ENCODE measurements at regions not wholly inside any gene's neighbourhood (a gene's known extent, or its start where the extent isn't known, plus 50 kb on each side); places are given as distances from the start of the nearest gene placed in this dataset.

- no peaks in the 10 kb centered on the region for H3K27me3 ChIP-seq (replicated peaks; ENCODE audit: insufficient read depth)
- H3K4me3 ChIP-seq: no peak overlapping the region
- H3K4me1 ChIP-seq (ENCODE audit: control insufficient read depth in 1 of 2, low read depth in 2 of 2): no peaks in the 10 kb centered on the region
- TF ChIP-seq, protein P1, sequence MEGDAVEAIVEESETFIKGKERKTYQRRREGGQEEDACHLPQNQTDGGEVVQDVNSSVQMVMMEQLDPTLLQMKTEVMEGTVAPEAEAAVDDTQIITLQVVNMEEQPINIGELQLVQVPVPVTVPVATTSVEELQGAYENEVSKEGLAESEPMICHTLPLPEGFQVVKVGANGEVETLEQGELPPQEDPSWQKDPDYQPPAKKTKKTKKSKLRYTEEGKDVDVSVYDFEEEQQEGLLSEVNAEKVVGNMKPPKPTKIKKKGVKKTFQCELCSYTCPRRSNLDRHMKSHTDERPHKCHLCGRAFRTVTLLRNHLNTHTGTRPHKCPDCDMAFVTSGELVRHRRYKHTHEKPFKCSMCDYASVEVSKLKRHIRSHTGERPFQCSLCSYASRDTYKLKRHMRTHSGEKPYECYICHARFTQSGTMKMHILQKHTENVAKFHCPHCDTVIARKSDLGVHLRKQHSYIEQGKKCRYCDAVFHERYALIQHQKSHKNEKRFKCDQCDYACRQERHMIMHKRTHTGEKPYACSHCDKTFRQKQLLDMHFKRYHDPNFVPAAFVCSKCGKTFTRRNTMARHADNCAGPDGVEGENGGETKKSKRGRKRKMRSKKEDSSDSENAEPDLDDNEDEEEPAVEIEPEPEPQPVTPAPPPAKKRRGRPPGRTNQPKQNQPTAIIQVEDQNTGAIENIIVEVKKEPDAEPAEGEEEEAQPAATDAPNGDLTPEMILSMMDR (IDR thresholded peaks at IDR 0.05): no peak
- ATAC-seq (ENCODE audit: insufficient number of reproducible peaks, low FRiP score, low read depth) (no peak), DNase-seq (ENCODE audit: low spot score) (no peak)
- H3K36me3 ChIP-seq: no peaks in the 10 kb centered on the region
- H3K27ac ChIP-seq: no peak overlapping the region
- H3K9me3 ChIP-seq: no peaks in the 10 kb centered on the region
Observed at GRCh38 chr4:82231806-82232205, 142.0 kb downstream of the HNRNPD start.

- Histone ChIP-seq H3K4me1 (ENCODE audit: control insufficient read depth in 1 of 2, low read depth in 2 of 2) (no peaks in the 10 kb centered on the region), H3K27me3 (replicated peaks; ENCODE audit: insufficient read depth) (no peaks in the 10 kb centered on the region), H3K4me3 (no peak overlapping the region), H3K36me3 (no peaks in the 10 kb centered on the region), H3K27ac (no peak overlapping the region), H3K9me3 (no peaks in the 10 kb centered on the region)
- DNase-seq (ENCODE audit: low spot score) (no peak), ATAC-seq (ENCODE audit: insufficient number of reproducible peaks, low FRiP score, low read depth) (no peak)
- TF ChIP-seq, protein P1 (IDR thresholded peaks at IDR 0.05): no peak
Observed at GRCh38 chr4:82230306-82230705, 143.5 kb downstream of the HNRNPD start.

- TF ChIP-seq, protein P1 (IDR thresholded peaks at IDR 0.05): no peak
- Histone ChIP-seq H3K36me3 (no peaks in the 10 kb centered on the region), H3K4me3 (no peak overlapping the region), H3K27ac (no peak overlapping the region), H3K9me3 (no peaks in the 10 kb centered on the region), H3K4me1 (ENCODE audit: control insufficient read depth in 1 of 2, low read depth in 2 of 2) (no peaks in the 10 kb centered on the region), H3K27me3 (replicated peaks; ENCODE audit: insufficient read depth) (no peaks in the 10 kb centered on the region)
- DNase-seq (ENCODE audit: low spot score) (no peak), ATAC-seq (ENCODE audit: insufficient number of reproducible peaks, low FRiP score, low read depth) (no peak)
Observed at GRCh38 chr4:82225030-82225429, 148.8 kb downstream of the HNRNPD start.

GRCh38 chr4:82223715-82224114 lies 150.1 kb downstream of the HNRNPD start:
- H3K9me3 ChIP-seq: no peaks in the 10 kb centered on the region
- no peaks in the 10 kb centered on the region for H3K27me3 ChIP-seq (replicated peaks; ENCODE audit: insufficient read depth)
- DNase-seq (ENCODE audit: low spot score) (no peak), ATAC-seq (ENCODE audit: insufficient number of reproducible peaks, low FRiP score, low read depth) (no peak)
- no peak overlapping the region for H3K4me3 ChIP-seq
- H3K27ac ChIP-seq: no peak overlapping the region
- no peaks in the 10 kb centered on the region for H3K4me1 ChIP-seq (ENCODE audit: control insufficient read depth in 1 of 2, low read depth in 2 of 2)
- H3K36me3 ChIP-seq: no peaks in the 10 kb centered on the region
- TF ChIP-seq, protein P1 (IDR thresholded peaks at IDR 0.05): no peak

GRCh38 chr4:82219346-82219745 lies 154.4 kb downstream of the HNRNPD start:
- ATAC-seq (ENCODE audit: insufficient number of reproducible peaks, low FRiP score, low read depth) (no peak), DNase-seq (ENCODE audit: low spot score) (no peak)
- H3K4me1 ChIP-seq (ENCODE audit: control insufficient read depth in 1 of 2, low read depth in 2 of 2): no peaks in the 10 kb centered on the region
- H3K36me3 ChIP-seq: no peaks in the 10 kb centered on the region
- TF ChIP-seq, protein P1 (IDR thresholded peaks at IDR 0.05): no peak
- no peak overlapping the region for H3K4me3 ChIP-seq
- no peaks in the 10 kb centered on the region for H3K9me3 ChIP-seq
- H3K27ac ChIP-seq: no peak overlapping the region
- no peaks in the 10 kb centered on the region for H3K27me3 ChIP-seq (replicated peaks; ENCODE audit: insufficient read depth)

Measured in thoracic aorta (tissue), 2 donors.